SK-N-SH treated with all-trans-retinoic acid at 6 μM for 48 hours (cell line): ENCODE measurements at regions not wholly inside any gene's neighbourhood (a gene's known extent, or its start where the extent isn't known, plus 50 kb on each side); places are given as distances from the start of the nearest gene placed in this dataset.

Source experiments
- ATAC-seq: fragments of 200-7000 bp; cut with Tn5 transposase; 3 replicates; pipeline ENCODE4 v1.9.1; 2020; ENCODE audit warnings: mild to moderate bottlenecking, moderate library complexity
- ARNTL ChIP-seq: fragments of 450-650 bp; formaldehyde crosslinking; IDR thresholded peaks from 2 replicates; pipeline ENCODE4 v1.5.0; 2020; ENCODE audit warnings: low read depth, mild to moderate bottlenecking, moderate library complexity, borderline replicate concordance
- CREB5 ChIP-seq: fragments of 250-450 bp; sonication (Bioruptor Pico); IDR thresholded peaks from 2 replicates; pipeline ENCODE4 v1.5.1; 2020; ENCODE audit warnings: low read depth, mild to moderate bottlenecking, moderate library complexity
- CSDC2 ChIP-seq: fragments of 250-450 bp; sonication (Bioruptor Pico); IDR thresholded peaks from 2 replicates; pipeline ENCODE4 v1.5.0; 2020; ENCODE audit warnings: mild to moderate bottlenecking, moderate library complexity
- ESRRG ChIP-seq: fragments of 250-450 bp; sonication (Bioruptor Pico); IDR thresholded peaks from 2 replicates; pipeline ENCODE4 v1.6.1; 2021; ENCODE audit warnings: mild to moderate bottlenecking
- GLIS3 ChIP-seq: fragments of 250-450 bp; sonication (Bioruptor Pico); IDR thresholded peaks from 2 replicates; pipeline ENCODE4 v1.5.0; 2020; ENCODE audit warnings: mild to moderate bottlenecking, moderate library complexity
- ISL1 ChIP-seq: fragments of 250-450 bp; sonication (Bioruptor Pico); IDR thresholded peaks from 2 replicates; pipeline ENCODE4 v2.1.2; 2022; ENCODE audit warnings: mild to moderate bottlenecking, moderate library complexity
- OSR1 ChIP-seq: fragments of 250-450 bp; sonication (Bioruptor Pico); IDR thresholded peaks from 2 replicates; pipeline ENCODE4 v1.8.0; 2022; ENCODE audit warnings: moderate library complexity, mild to moderate bottlenecking, inconsistent platforms
- PATZ1 ChIP-seq: fragments of 250-450 bp; sonication (Bioruptor Pico); IDR thresholded peaks from 2 replicates; pipeline ENCODE4 v1.8.0; 2020; ENCODE audit warnings: mild to moderate bottlenecking, moderate library complexity, borderline replicate concordance
- POU6F1 ChIP-seq: fragments of 250-450 bp; sonication (Bioruptor Pico); IDR thresholded peaks from 2 replicates; pipeline ENCODE4 v1.8.0; 2021; ENCODE audit warnings: low read depth, mild to moderate bottlenecking, moderate library complexity, borderline replicate concordance
- PPARA ChIP-seq: fragments of 250-450 bp; sonication (Bioruptor Pico); IDR thresholded peaks from 2 replicates; pipeline ENCODE4 v1.5.0; 2020; ENCODE audit warnings: mild to moderate bottlenecking, borderline replicate concordance
- SNAI2 ChIP-seq: fragments of 250-450 bp; sonication (Bioruptor Pico); IDR thresholded peaks from 2 replicates; pipeline ENCODE4 v1.5.0; 2020; ENCODE audit warnings: mild to moderate bottlenecking, moderate library complexity
- TCF4 ChIP-seq: fragments of 250-450 bp; sonication (Bioruptor Pico); IDR thresholded peaks from 2 replicates; pipeline ENCODE4 v1.8.0; 2021; ENCODE audit warnings: mild to moderate bottlenecking, moderate library complexity, borderline replicate concordance
- TOX ChIP-seq: fragments of 250-450 bp; sonication (Bioruptor Pico); IDR thresholded peaks from 2 replicates; pipeline ENCODE4 v1.8.0; 2021; ENCODE audit warnings: mild to moderate bottlenecking, moderate library complexity, borderline replicate concordance
- TSHZ2 ChIP-seq: fragments of 250-450 bp; sonication (Bioruptor Pico); IDR thresholded peaks from 2 replicates; pipeline ENCODE4 v1.5.0; 2020; ENCODE audit warnings: mild to moderate bottlenecking, moderate library complexity
- ZC3H10 ChIP-seq: fragments of 250-450 bp; sonication (Bioruptor Pico); IDR thresholded peaks from 2 replicates; pipeline ENCODE4 v1.5.1; 2021; ENCODE audit warnings: mild to moderate bottlenecking, moderate library complexity
- ZFP3 ChIP-seq: fragments of 250-450 bp; sonication (Bioruptor Pico); IDR thresholded peaks from 2 replicates; pipeline ENCODE4 v1.5.0; 2020; ENCODE audit warnings: mild to moderate bottlenecking, moderate library complexity
- ZFP30 ChIP-seq: fragments of 450-650 bp; formaldehyde crosslinking; IDR thresholded peaks from 2 replicates; pipeline ENCODE4 v1.5.0; 2022; ENCODE audit warnings: mild to moderate bottlenecking, moderate library complexity
- ZNF565 ChIP-seq: fragments of 450-650 bp; formaldehyde crosslinking; conservative IDR thresholded peaks from 2 replicates; pipeline ENCODE4 v1.5.0; 2020; ENCODE audit warnings: low read depth, mild to moderate bottlenecking, moderate library complexity
- ZNF70 ChIP-seq: fragments of 450-650 bp; formaldehyde crosslinking; IDR thresholded peaks from 2 replicates; pipeline ENCODE4 v1.5.0; 2020; ENCODE audit warnings: mild to moderate bottlenecking, moderate library complexity
- TF ChIP-seq, protein P1 (sequence below): fragments of 250-450 bp; sonication (Bioruptor Pico); IDR thresholded peaks from 2 replicates; pipeline ENCODE4 v1.5.1; 2021; ENCODE audit warnings: mild to moderate bottlenecking, moderate library complexity

DNA sequence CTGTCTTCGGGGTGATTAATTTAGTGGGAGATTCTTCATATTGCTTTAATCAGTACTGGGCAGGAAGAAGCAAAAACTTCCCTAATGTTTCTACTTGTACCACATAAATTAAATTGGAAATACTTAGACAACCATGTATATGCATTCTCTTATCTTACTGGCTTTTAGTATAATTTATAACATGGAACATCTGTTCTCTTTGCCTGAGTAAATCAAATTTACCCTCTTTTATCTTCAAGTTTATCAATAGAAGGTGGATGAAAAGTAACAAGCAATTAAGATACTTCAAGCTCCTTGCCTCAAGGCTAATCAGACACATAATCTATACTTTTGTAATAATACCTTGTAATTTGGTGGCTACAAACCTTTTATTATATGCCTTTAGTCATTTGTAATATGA is 274.4 kb upstream of the ARX start:
- no peak for ATAC-seq
- TF ChIP-seq ISL1 (CRISPR knock-in tag) = peak; percentile 51
- no peak for TF ChIP-seq ZFP3 (CRISPR knock-in tag)
- TF ChIP-seq TCF4 = peak; percentile 70; the same call in 1 of the 2 replicates

DNA sequence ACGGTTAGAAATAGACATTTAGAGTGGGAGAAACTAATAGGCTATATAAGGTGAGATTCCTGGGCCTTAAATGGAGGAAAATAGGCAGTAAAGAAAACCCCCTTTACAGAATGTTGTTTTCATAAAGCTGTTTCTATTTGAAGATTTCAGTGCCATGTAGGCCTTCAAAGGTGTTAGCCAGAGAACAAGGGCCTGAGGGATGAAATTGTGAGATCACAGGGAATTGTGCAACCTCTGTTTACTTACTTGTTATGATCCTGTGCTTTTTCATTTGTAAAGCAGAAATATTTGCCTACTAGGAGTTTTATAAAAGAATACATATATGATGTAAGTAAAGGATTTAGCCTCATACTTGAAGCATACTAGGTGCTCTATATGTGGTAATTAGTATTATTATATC is 272.9 kb upstream of the ARX start:
- ATAC-seq = no peak
- no peak for TF ChIP-seq SNAI2 (CRISPR knock-in tag)
- no peak for TF ChIP-seq PPARA (CRISPR knock-in tag)
- TF ChIP-seq ZC3H10 (CRISPR knock-in tag) = no peak
- no peak for TF ChIP-seq ZNF70 (CRISPR knock-in tag)
- no peak for TF ChIP-seq GLIS3
- TF ChIP-seq CSDC2 (CRISPR knock-in tag) = no peak
- TF ChIP-seq ZFP3 (CRISPR knock-in tag) = no peak
- no peak for TF ChIP-seq PATZ1 (CRISPR knock-in tag)
- no peak for TF ChIP-seq ARNTL
- TF ChIP-seq POU6F1 = no peak
- no peak for TF ChIP-seq TOX (CRISPR knock-in tag)
- no peak for TF ChIP-seq ISL1 (CRISPR knock-in tag)
- TF ChIP-seq, protein P1, sequence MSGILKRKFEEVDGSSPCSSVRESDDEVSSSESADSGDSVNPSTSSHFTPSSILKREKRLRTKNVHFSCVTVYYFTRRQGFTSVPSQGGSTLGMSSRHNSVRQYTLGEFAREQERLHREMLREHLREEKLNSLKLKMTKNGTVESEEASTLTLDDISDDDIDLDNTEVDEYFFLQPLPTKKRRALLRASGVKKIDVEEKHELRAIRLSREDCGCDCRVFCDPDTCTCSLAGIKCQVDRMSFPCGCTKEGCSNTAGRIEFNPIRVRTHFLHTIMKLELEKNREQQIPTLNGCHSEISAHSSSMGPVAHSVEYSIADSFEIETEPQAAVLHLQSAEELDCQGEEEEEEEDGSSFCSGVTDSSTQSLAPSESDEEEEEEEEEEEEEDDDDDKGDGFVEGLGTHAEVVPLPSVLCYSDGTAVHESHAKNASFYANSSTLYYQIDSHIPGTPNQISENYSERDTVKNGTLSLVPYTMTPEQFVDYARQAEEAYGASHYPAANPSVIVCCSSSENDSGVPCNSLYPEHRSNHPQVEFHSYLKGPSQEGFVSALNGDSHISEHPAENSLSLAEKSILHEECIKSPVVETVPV (CRISPR knock-in tag) = no peak
- no peak for TF ChIP-seq ESRRG
- TF ChIP-seq TSHZ2 (CRISPR knock-in tag) = no peak
- no peak for TF ChIP-seq ZNF565

DNA sequence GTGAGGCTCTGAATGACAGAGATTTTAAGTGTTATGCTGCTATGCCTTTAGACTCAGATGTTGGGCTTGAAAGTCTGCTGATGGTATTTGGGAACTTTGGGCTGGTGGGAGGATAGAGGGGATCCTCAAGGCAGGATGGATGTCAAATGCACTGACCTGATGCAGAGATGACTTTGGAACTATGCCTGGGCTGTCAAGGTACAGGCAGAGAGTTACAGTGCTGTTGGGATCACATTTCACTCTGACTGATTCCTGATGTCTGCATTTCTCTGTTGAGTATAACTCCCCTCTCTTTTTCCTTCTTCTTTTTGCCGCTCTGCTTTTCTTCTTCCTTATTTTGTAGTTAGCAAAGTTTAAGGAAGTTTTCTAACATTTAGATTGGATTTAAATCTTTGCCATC is 271.8 kb upstream of the ARX start:
- TF ChIP-seq CREB5 (CRISPR knock-in tag) (no peak), TSHZ2 (CRISPR knock-in tag) (no peak), ZFP30 (CRISPR knock-in tag) (no peak), ESRRG (no peak), ZNF565 (no peak), OSR1 (no peak)
- TF ChIP-seq, protein P1 (CRISPR knock-in tag) = no peak
- no peak for ATAC-seq
